HEK293 (cell line): ENCODE measurements at regions not wholly inside any gene's neighbourhood (a gene's known extent, or its start where the extent isn't known, plus 50 kb on each side); places are given as distances from the start of the nearest gene placed in this dataset.

Experiments
- BCL11A ChIP-seq: fragments of 450-650 bp; formaldehyde crosslinking; IDR thresholded peaks from 2 replicates; pipeline ENCODE4 v1.5.1; 2016; ENCODE audit warnings: low read depth, missing biosample characterization, missing genetic modification characterization
- ZBTB20 ChIP-seq: fragments of 450-650 bp; formaldehyde crosslinking; IDR thresholded peaks from 2 replicates; pipeline ENCODE4 v1.5.1; 2016; ENCODE audit warnings: missing biosample characterization, missing genetic modification characterization
- ZNF121 ChIP-seq: fragments of 450-650 bp; formaldehyde crosslinking; IDR thresholded peaks from 2 replicates; pipeline ENCODE4 v1.5.1; 2016; ENCODE audit warnings: missing biosample characterization, missing genetic modification characterization
- ZNF664 ChIP-seq: fragments of 450-650 bp; formaldehyde crosslinking; IDR thresholded peaks from 2 replicates; pipeline ENCODE4 v1.5.1; 2016; ENCODE audit warnings: missing biosample characterization, missing genetic modification characterization
- ZNF707 ChIP-seq: fragments of 450-650 bp; formaldehyde crosslinking; IDR thresholded peaks from 2 replicates; pipeline ENCODE4 v1.5.1; 2016; ENCODE audit warnings: missing biosample characterization, missing genetic modification characterization
- ZNF76 ChIP-seq: fragments of 450-650 bp; formaldehyde crosslinking; IDR thresholded peaks from 2 replicates; pipeline ENCODE4; 2016; ENCODE audit warnings: low read depth, missing biosample characterization, missing genetic modification characterization, borderline replicate concordance
- TF ChIP-seq, protein P1 (sequence below): fragments of 450-650 bp; formaldehyde crosslinking; IDR thresholded peaks from 2 replicates; pipeline ENCODE4 v1.5.1; 2016; ENCODE audit warnings: missing biosample characterization, missing genetic modification characterization
- TF ChIP-seq, protein P2 (sequence below): fragments of 450-650 bp; formaldehyde crosslinking; IDR thresholded peaks from 2 replicates; pipeline ENCODE4 v1.5.1; 2016; ENCODE audit warnings: missing biosample characterization, missing genetic modification characterization

DNA sequence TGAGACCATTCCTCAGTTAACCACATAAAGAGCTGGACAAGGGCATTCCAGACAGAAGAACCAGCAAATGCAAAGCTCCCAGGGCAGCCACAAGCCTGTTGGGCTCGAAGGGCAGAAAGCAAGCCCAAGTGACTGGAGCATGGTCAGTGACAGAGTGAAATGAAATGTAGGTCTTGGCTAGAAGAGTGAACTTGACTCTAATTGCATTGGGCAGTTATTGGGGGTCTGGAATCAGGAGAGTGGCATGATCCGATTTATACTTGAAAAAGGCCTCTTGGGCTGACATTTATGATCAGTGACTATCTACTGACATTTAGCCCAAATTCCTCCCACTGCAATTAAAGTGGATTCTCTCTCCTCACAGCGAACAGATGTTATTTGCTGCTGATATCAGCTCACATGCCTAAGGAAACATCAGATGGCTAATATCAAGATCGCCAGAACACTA is 152.5 kb upstream of the KLF7 start:
- TF ChIP-seq, protein P1, sequence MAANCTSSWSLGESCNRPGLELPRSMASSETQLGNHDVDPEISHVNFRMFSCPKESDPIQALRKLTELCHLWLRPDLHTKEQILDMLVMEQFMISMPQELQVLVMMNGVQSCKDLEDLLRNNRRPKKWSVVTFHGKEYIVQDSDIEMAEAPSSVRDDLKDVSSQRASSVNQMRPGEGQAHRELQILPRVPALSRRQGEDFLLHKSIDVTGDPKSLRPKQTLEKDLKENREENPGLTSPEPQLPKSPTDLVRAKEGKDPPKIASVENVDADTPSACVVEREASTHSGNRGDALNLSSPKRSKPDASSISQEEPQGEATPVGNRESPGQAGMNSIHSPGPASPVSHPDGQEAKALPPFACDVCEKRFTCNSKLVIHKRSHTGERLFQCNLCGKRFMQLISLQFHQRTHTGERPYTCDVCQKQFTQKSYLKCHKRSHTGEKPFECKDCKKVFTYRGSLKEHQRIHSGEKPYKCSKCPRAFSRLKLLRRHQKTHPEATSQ (tag by site-specific recombination), result no peak
- TF ChIP-seq ZNF664 (tag by site-specific recombination) (no peak), ZNF707 (no peak), ZNF76 (no peak), BCL11A (tag by site-specific recombination) (no peak), ZBTB20 (no peak), ZNF121 (tag by site-specific recombination) (no peak)
- TF ChIP-seq, protein P2, sequence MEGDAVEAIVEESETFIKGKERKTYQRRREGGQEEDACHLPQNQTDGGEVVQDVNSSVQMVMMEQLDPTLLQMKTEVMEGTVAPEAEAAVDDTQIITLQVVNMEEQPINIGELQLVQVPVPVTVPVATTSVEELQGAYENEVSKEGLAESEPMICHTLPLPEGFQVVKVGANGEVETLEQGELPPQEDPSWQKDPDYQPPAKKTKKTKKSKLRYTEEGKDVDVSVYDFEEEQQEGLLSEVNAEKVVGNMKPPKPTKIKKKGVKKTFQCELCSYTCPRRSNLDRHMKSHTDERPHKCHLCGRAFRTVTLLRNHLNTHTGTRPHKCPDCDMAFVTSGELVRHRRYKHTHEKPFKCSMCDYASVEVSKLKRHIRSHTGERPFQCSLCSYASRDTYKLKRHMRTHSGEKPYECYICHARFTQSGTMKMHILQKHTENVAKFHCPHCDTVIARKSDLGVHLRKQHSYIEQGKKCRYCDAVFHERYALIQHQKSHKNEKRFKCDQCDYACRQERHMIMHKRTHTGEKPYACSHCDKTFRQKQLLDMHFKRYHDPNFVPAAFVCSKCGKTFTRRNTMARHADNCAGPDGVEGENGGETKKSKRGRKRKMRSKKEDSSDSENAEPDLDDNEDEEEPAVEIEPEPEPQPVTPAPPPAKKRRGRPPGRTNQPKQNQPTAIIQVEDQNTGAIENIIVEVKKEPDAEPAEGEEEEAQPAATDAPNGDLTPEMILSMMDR (tag by site-specific recombination), result no peak
